Spleen (tissue), 11 donors: ENCODE measurements at regions not wholly inside any gene's neighbourhood (a gene's known extent, or its start where the extent isn't known, plus 50 kb on each side); places are given as distances from the start of the nearest gene placed in this dataset.

Experiments used
- DNase-seq: peaks from one replicate; pipeline ENCODE4 v3.0.0-alpha.2; 2020
- H3K27ac ChIP-seq, 8 donors: fragments of 200-600 bp; sonication (generic) in 7 of 8; 1 replicate in 4 of 8; 2 replicates in 4 of 8; pipeline versions ENCODE4 v1.5.0 to v1.8.0; 2016 to 2021; ENCODE audit warnings: inconsistent platforms in 4 of 8, mild to moderate bottlenecking in 4 of 8, moderate library complexity in 1 of 8
- H3K27me3 ChIP-seq, 7 donors: fragments of 200-600 bp; sonication (generic) in 6 of 7; replicated peaks in 1 of 7; 1 replicate in 4 of 7; 2 replicates in 3 of 7; pipeline versions ENCODE4 v1.5.0 to v1.8.0; 2016 to 2021; ENCODE audit warnings: inconsistent platforms in 3 of 7, mild to moderate bottlenecking in 1 of 7
- H3K36me3 ChIP-seq, 6 donors: fragments of 200-600 bp; sonication (generic) in 5 of 6; 1 replicate in 4 of 6; 2 replicates in 2 of 6; pipeline versions ENCODE4 v1.5.0 to v1.8.0; 2016 to 2021; ENCODE audit warnings: inconsistent platforms in 2 of 6
- H3K4me1 ChIP-seq, 6 donors: fragments of 200-600 bp; sonication (generic) in 5 of 6; 1 replicate in 3 of 6; 2 replicates in 3 of 6; pipeline versions ENCODE4 v1.5.0 to v1.8.0; 2016 to 2021; ENCODE audit warnings: inconsistent platforms in 3 of 6
- H3K4me3 ChIP-seq, 8 donors: fragments of 200-600 bp; sonication (generic) in 7 of 8; 1 replicate in 4 of 8; 2 replicates in 4 of 8; pipeline versions ENCODE4 v1.5.0 to v1.8.0; 2016 to 2021; ENCODE audit warnings: inconsistent platforms in 4 of 8, mild to moderate bottlenecking in 4 of 8, moderate library complexity in 2 of 8
- H3K9me3 ChIP-seq, 8 donors: fragments of 200-600 bp; sonication (generic) in 7 of 8; 1 replicate in 4 of 8; 2 replicates in 4 of 8; pipeline versions ENCODE4 v1.5.0 to v1.8.0; 2016 to 2021; ENCODE audit warnings: inconsistent platforms in 4 of 8
- CTCF ChIP-seq, 11 experiments: fragments of 200-600 bp in 7 of 11; fragments of 450-650 bp in 4 of 11; sonication (generic) in 4 of 11; IDR thresholded peaks in 8 of 11; conservative IDR thresholded peaks in 3 of 11; 1 replicate in 7 of 11; 2 replicates in 4 of 11; pipeline versions ENCODE4 v1.4.0 to v1.8.0; 2016 to 2021; ENCODE audit warnings: antibody characterized with exemption in 11 of 11, inconsistent platforms in 4 of 11, mild to moderate bottlenecking in 1 of 11
- POLR2A ChIP-seq, 3 donors: fragments of 450-650 bp; IDR thresholded peaks; one replicate each; pipeline ENCODE4 v1.5.1; 2017; ENCODE audit warnings: antibody characterized with exemption in 3 of 3, mild to moderate bottlenecking in 1 of 3
- POLR2AphosphoS5 ChIP-seq, 3 donors: sonication (generic); formaldehyde crosslinking; IDR thresholded peaks; one replicate each; pipeline ENCODE4 v1.5.1; 2017; ENCODE audit warnings: antibody characterized with exemption in 3 of 3
- WGBS, 5 donors: extraction: QIAGEN DNeasy Blood & Tissue Kit in 3 of 5; methylation state at CpG; one replicate each; pipeline versions ENCODE4 v1.1.5 to v1.1.7; 2013 to 2018; 5-methylcytosine and 5-hydroxymethylcytosine counted together
- intact Hi-C: fragments of 100-400 bp; cut with DNase I; formaldehyde crosslinking; loops from one replicate; pipeline ENCODE4 v1.15.0; 2023; ENCODE audit warnings: low total_unique reads
- donor health status: healthy with polysubstance abuse.
- donor health status: DM: no; HTN: no; CAD: no; lungs with moderate emphysema.
- donor health status: DM: no; HTN: no; CAD: no.
- donor health status: Bipolar disorder and iron deficiency.
- donor health status: healthy.
- donor health status: DM: no; HTN: no; CAD: no.
- donor health status: DM: yes; HTN: yes; CAD: no.

GRCh38 chr5:125712397-125712796 lies 710.8 kb upstream of the GRAMD2B start:
- Histone ChIP-seq H3K27ac (no peak overlapping the region), H3K27me3 (no peaks in the 10 kb centered on the region), H3K4me1 (no peaks in the 10 kb centered on the region), H3K36me3 (no peaks in the 10 kb centered on the region), H3K4me3 (no peak overlapping the region), H3K9me3 (no peaks in the 10 kb centered on the region)
- no peak for TF ChIP-seq CTCF (IDR thresholded peaks at IDR 0.05 in 8 of 11, conservative IDR thresholded peaks at IDR 0.05 in 3 of 11)
- TF ChIP-seq POLR2AphosphoS5 (IDR thresholded peaks at IDR 0.05) = no peak
- TF ChIP-seq POLR2A (IDR thresholded peaks at IDR 0.05) = no peak
- intact Hi-C loops = no loop called here
- DNase-seq = no peak
- 43 to 58% (median 46%) methylated on average over 1 of the region's 1 CpG for WGBS, 5 donors

- Histone ChIP-seq H3K4me1 (no peaks in the 10 kb centered on the region), H3K9me3 (no peaks in the 10 kb centered on the region), H3K27me3 (no peaks in the 10 kb centered on the region), H3K4me3 (no peak overlapping the region), H3K36me3 (no peaks in the 10 kb centered on the region), H3K27ac (no peak overlapping the region)
- no peak for DNase-seq
- no peak for TF ChIP-seq POLR2AphosphoS5 (IDR thresholded peaks at IDR 0.05)
- TF ChIP-seq CTCF (IDR thresholded peaks at IDR 0.05 in 8 of 11, conservative IDR thresholded peaks at IDR 0.05 in 3 of 11) = no peak
- no peak for TF ChIP-seq POLR2A (IDR thresholded peaks at IDR 0.05)
- intact Hi-C loops = no loop called here
- 77 to 90% (median 84%) methylated on average over 8 of the region's 8 CpGs for WGBS, 5 donors
Observed at GRCh38 chr5:125713109-125713805, 710.0 kb upstream of the GRAMD2B start.

- intact Hi-C loops = no loop called here
- Histone ChIP-seq H3K27me3 (no peaks in the 10 kb centered on the region), H3K9me3 (no peaks in the 10 kb centered on the region), H3K4me1 (no peaks in the 10 kb centered on the region), H3K4me3 (no peak overlapping the region), H3K36me3 (no peaks in the 10 kb centered on the region), H3K27ac (no peak overlapping the region)
- 86 to 97% (median 87%) methylated on average over 2 of the region's 2 CpGs for WGBS, 5 donors
- no peak for TF ChIP-seq POLR2AphosphoS5 (IDR thresholded peaks at IDR 0.05)
- no peak for TF ChIP-seq CTCF (IDR thresholded peaks at IDR 0.05 in 8 of 11, conservative IDR thresholded peaks at IDR 0.05 in 3 of 11)
- TF ChIP-seq POLR2A (IDR thresholded peaks at IDR 0.05) = no peak
- DNase-seq = no peak
Observed at GRCh38 chr5:125715216-125715615, 708.0 kb upstream of the GRAMD2B start.

GRCh38 chr5:125717209-125717608 lies 706.0 kb upstream of the GRAMD2B start:
- H3K36me3 ChIP-seq = no peaks in the 10 kb centered on the region
- no peaks in the 10 kb centered on the region for H3K9me3 ChIP-seq
- no peaks in the 10 kb centered on the region for H3K4me1 ChIP-seq
- DNase-seq = no peak
- no peak overlapping the region for H3K4me3 ChIP-seq
- TF ChIP-seq POLR2AphosphoS5 (IDR thresholded peaks at IDR 0.05) (no peak), CTCF (IDR thresholded peaks at IDR 0.05 in 8 of 11, conservative IDR thresholded peaks at IDR 0.05 in 3 of 11) (no peak), POLR2A (IDR thresholded peaks at IDR 0.05) (no peak)
- intact Hi-C loops = no loop called here
- H3K27ac ChIP-seq = no peak overlapping the region
- H3K27me3 ChIP-seq = no peaks in the 10 kb centered on the region
